HCT116 (cell line): ENCODE measurements at regions not wholly inside any gene's neighbourhood (a gene's known extent, or its start where the extent isn't known, plus 50 kb on each side); places are given as distances from the start of the nearest gene placed in this dataset.

ENCODE experiments used
- ATAC-seq: fragments of 200-7000 bp; cut with Tn5 transposase; 2 replicates; pipeline ENCODE4 v1.9.1; 2020; ENCODE audit warnings: mild to moderate bottlenecking, moderate library complexity
- BruUV-seq: library from RNA; stranded (reverse); fragments of 400-500 nt; replicated peaks from 2 replicates; lab custom pipeline; 2021; lab: Mats Ljungman, UMichigan
- CTCF ChIA-PET: fragments of 300-600 bp; sonication (Branson Sonifier 250); formaldehyde crosslinking; loops from one replicate; lab custom pipeline; 2021; ENCODE audit warnings: antibody characterized with exemption; lab: Charles Lee
- POLR2A ChIA-PET: fragments of 300-600, 350-600 bp; sonication (Branson Sonifier 250); formaldehyde crosslinking; loops from one replicate; lab custom pipeline; 2021; ENCODE audit warnings: antibody characterized with exemption; lab: Charles Lee
- RAD21 ChIA-PET, 2 experiments: fragments of 300-600 bp; sonication (Branson Sonifier 250); formaldehyde crosslinking; loops; one replicate each; lab custom pipeline; 2023; ENCODE audit warnings: low total read pairs in 2 of 2; ENCODE audit not compliant: uncharacterized antibody in 2 of 2, unreplicated experiment in 2 of 2, low non-redundant PET in 1 of 2; lab: Charles Lee
- DNase-seq: peaks from one replicate; pipeline ENCODE4 v3.0.0-alpha.2; 2010; ENCODE audit warnings: low read depth, low spot score
- H2AFZ ChIP-seq: fragments of 200-600 bp; shearing (Covaris generic), sonication (generic); 2 replicates; pipeline ENCODE4 v1.6.1; 2017; ENCODE audit warnings: low read depth, mixed run types, mixed read lengths, antibody characterized with exemption, low read length; ENCODE audit not compliant: poor library complexity, severe bottlenecking
- H3K27ac ChIP-seq: 2 replicates; pipeline ENCODE4 v1.5.1; 2012; ENCODE audit warnings: low read depth, low read length
- H3K27me3 ChIP-seq: fragments of 200-600 bp; sonication (generic); 2 replicates; pipeline ENCODE4 v1.6.1; 2016; ENCODE audit warnings: mixed run types, low read length, mixed read lengths; ENCODE audit not compliant: insufficient read depth
- H3K36me3 ChIP-seq, 2 experiments: fragments of 200-500 bp in 1 of 2; fragments of 200-600 bp in 1 of 2; sonication (Bioruptor generic) in 1 of 2; sonication (generic) in 1 of 2; 2 replicates each; pipeline versions ENCODE4 v1.5.1 to v1.6.1; 2014 to 2016; ENCODE audit warnings: low read length in 2 of 2, inconsistent platforms in 1 of 2, mixed read lengths in 1 of 2, mixed run types in 1 of 2; ENCODE audit not compliant: insufficient read depth in 2 of 2, control insufficient read depth in 1 of 2
- H3K4me1 ChIP-seq, 2 experiments: fragments of 200-600 bp in 1 of 2; sonication (generic) in 1 of 2; 2 replicates each; pipeline versions ENCODE4 v1.5.1 to v1.6.1; 2012 to 2017; ENCODE audit warnings: low read length in 2 of 2, inconsistent platforms in 1 of 2, mild to moderate bottlenecking in 1 of 2, mixed read lengths in 1 of 2, mixed run types in 1 of 2, moderate library complexity in 1 of 2; ENCODE audit not compliant: insufficient read depth in 2 of 2, control insufficient read depth in 1 of 2
- H3K4me2 ChIP-seq: fragments of 200-600 bp; sonication (generic); 2 replicates; pipeline ENCODE4 v1.6.1; 2017; ENCODE audit warnings: mixed run types, low read length, mixed read lengths
- H3K4me3 ChIP-seq, 2 experiments: fragments of 200-600 bp in 1 of 2; sonication (generic) in 1 of 2; replicated peaks in 1 of 2; 2 replicates each; pipeline ENCODE4 v1.5.1; 2011 to 2016; ENCODE audit warnings: low read length in 2 of 2, control low read depth in 1 of 2, low read depth in 1 of 2, mild to moderate bottlenecking in 1 of 2, mixed read lengths in 1 of 2, mixed run types in 1 of 2
- H3K79me2 ChIP-seq: fragments of 200-600 bp; sonication (generic); 2 replicates; pipeline ENCODE4 v1.6.1; 2017; ENCODE audit warnings: mild to moderate bottlenecking, mixed run types, low read length, moderate library complexity, mixed read lengths; ENCODE audit not compliant: insufficient read depth
- H3K9ac ChIP-seq: fragments of 200-600 bp; sonication (generic); 2 replicates; pipeline ENCODE4 v1.6.1; 2016; ENCODE audit warnings: low read length, mixed read lengths
- H3K9me2 ChIP-seq: fragments of 200-600 bp; sonication (generic), shearing (Covaris generic); 2 replicates; pipeline ENCODE4 v1.6.1; 2017; ENCODE audit warnings: mixed run types, mild to moderate bottlenecking, moderate library complexity; ENCODE audit not compliant: insufficient read depth
- H3K9me3 ChIP-seq, 2 experiments: fragments of 200-500 bp in 1 of 2; fragments of 200-600 bp in 1 of 2; sonication (Bioruptor generic) in 1 of 2; sonication (generic) in 1 of 2; 2 replicates each; pipeline ENCODE4 v1.6.1; 2014 to 2017; ENCODE audit warnings: low read length in 2 of 2, mixed read lengths in 2 of 2, inconsistent platforms in 1 of 2, low read depth in 1 of 2, mild to moderate bottlenecking in 1 of 2, mixed run types in 1 of 2, moderate library complexity in 1 of 2; ENCODE audit not compliant: control insufficient read depth in 1 of 2, insufficient read depth in 1 of 2
- H4K20me1 ChIP-seq: fragments of 200-600 bp; sonication (generic), shearing (Covaris generic); 2 replicates; pipeline ENCODE4 v1.6.1; 2017; ENCODE audit warnings: mixed run types, mild to moderate bottlenecking, moderate library complexity; ENCODE audit not compliant: insufficient read depth
- CBX3 ChIP-seq: IDR thresholded peaks from 2 replicates; pipeline ENCODE4 v1.6.1; 2012; ENCODE audit warnings: low read depth
- CEBPB ChIP-seq: IDR thresholded peaks from 2 replicates; pipeline ENCODE4 v1.6.1; 2012; ENCODE audit warnings: low read depth
- ELF1 ChIP-seq: IDR thresholded peaks from 2 replicates; pipeline ENCODE4 v1.6.1; 2012; ENCODE audit warnings: low read depth, borderline replicate concordance
- EZH2phosphoT487 ChIP-seq: fragments of 200-600 bp; IDR thresholded peaks from 2 replicates; pipeline ENCODE4 v1.6.1; 2018; ENCODE audit warnings: antibody characterized with exemption, borderline replicate concordance
- MAX ChIP-seq: IDR thresholded peaks from 2 replicates; pipeline ENCODE4 v1.6.1; 2012
- POLR2A ChIP-seq: IDR thresholded peaks from 2 replicates; pipeline ENCODE4 v1.7.0; 2011; ENCODE audit warnings: borderline replicate concordance; ENCODE audit not compliant: insufficient read depth, insufficient read length; ENCODE audit errors: extremely low read depth
- RAD21 ChIP-seq: IDR thresholded peaks from 2 replicates; pipeline ENCODE4 v1.6.1; 2012; ENCODE audit warnings: low read depth, mild to moderate bottlenecking
- SIN3A ChIP-seq: IDR thresholded peaks from 2 replicates; pipeline ENCODE4 v1.6.1; 2012; ENCODE audit warnings: low read depth
- SP1 ChIP-seq: IDR thresholded peaks from 2 replicates; pipeline ENCODE4 v1.6.1; 2012; ENCODE audit warnings: low read depth
- SRF ChIP-seq: IDR thresholded peaks from 2 replicates; pipeline ENCODE4 v1.6.1; 2012; ENCODE audit warnings: low read depth
- TCF7L2 ChIP-seq: IDR thresholded peaks from 2 replicates; pipeline ENCODE4 v1.7.0; 2011; ENCODE audit warnings: borderline replicate concordance, inconsistent platforms; ENCODE audit not compliant: insufficient read depth, insufficient read length; ENCODE audit errors: extremely low read depth
- ZBTB33 ChIP-seq: IDR thresholded peaks from 2 replicates; pipeline ENCODE4 v1.6.1; 2011; ENCODE audit warnings: mild to moderate bottlenecking, low read length, moderate library complexity; ENCODE audit not compliant: insufficient replicate concordance; ENCODE audit errors: extremely low read depth
- ZNF274 ChIP-seq: fragments of 200-500 bp; sonication (Bioruptor generic); IDR thresholded peaks from 2 replicates; pipeline ENCODE4 v1.6.1; 2014; ENCODE audit warnings: mild to moderate bottlenecking, low read depth, low read length, inconsistent platforms
- intact Hi-C: fragments of 100-400 bp; cut with micrococcal nuclease; formaldehyde crosslinking; loops from 2 replicates; pipeline ENCODE4 v1.10.0; 2022

GRCh38 chrX:96081891-96082290 lies 602.8 kb upstream of the DIAPH2 start:
- Histone ChIP-seq H3K79me2 (no peaks in the 10 kb centered on the region), H3K4me1 (no peaks in the 10 kb centered on the region), H3K27ac (no peak overlapping the region), H3K4me3 (no peak overlapping the region), H2AFZ (no peak overlapping the region), H3K4me2 (no peak overlapping the region), H3K9ac (no peak overlapping the region), H4K20me1 (no peaks in the 10 kb centered on the region), H3K27me3 (no peaks in the 10 kb centered on the region), H3K9me2 (no peaks in the 10 kb centered on the region), H3K36me3 (no peaks in the 10 kb centered on the region), H3K9me3 (no peaks in the 10 kb centered on the region)
- RAD21 ChIA-PET = no interaction called here
- ATAC-seq (no peak), DNase-seq (no peak)
- intact Hi-C loops = no loop called here
- TF ChIP-seq RAD21 (no peak), TCF7L2 (no peak), ZBTB33 (no peak), SRF (no peak), SIN3A (no peak), POLR2A (no peak), ZNF274 (no peak), CBX3 (no peak), SP1 (no peak), MAX (no peak), ELF1 (no peak), CEBPB (no peak), EZH2phosphoT487 (no peak)
- CTCF ChIA-PET = no interaction called here
- POLR2A ChIA-PET = no interaction called here
- no TSS peak for BruUV-seq
